ENCODE measurements at regions not wholly inside any gene's neighbourhood (a gene's known extent, or its start where the extent isn't known, plus 50 kb on each side); places are given as distances from the start of the nearest gene placed in this dataset.
"Not testable (repeated sequence)": the region's sequence is repeated elsewhere in the genome, so short reads cannot be mapped to it uniquely, and the experiment has no call there.

- DNase-seq (ENCODE audit: insufficient read length) (no peak), FAIRE-seq (no peak)
- TF ChIP-seq TAF1 (IDR thresholded peaks at IDR 0.05; ENCODE audit: borderline replicate concordance, low read depth, low read length) (no peak), POLR2A (IDR thresholded peaks at IDR 0.05; ENCODE audit: low read depth, low read length) (no peak), POLR2AphosphoS5 (IDR thresholded peaks at IDR 0.05; ENCODE audit: low read depth, low read length) (no peak)
Measured at GRCh38 chr6:84943905-84944304, 179.5 kb upstream of the TBX18 start.

- not testable (repeated sequence) for FAIRE-seq
Measured at GRCh38 chr6:84941609-84942008, 177.2 kb upstream of the TBX18 start.

GRCh38 chr6:84929212-84929611 is 164.8 kb upstream of the TBX18 start:
- DNase-seq (ENCODE audit: insufficient read length) (no peak), FAIRE-seq (no peak)
- no peak for TF ChIP-seq POLR2AphosphoS5 (IDR thresholded peaks at IDR 0.05; ENCODE audit: low read depth, low read length)
- no peak for TF ChIP-seq POLR2A (IDR thresholded peaks at IDR 0.05; ENCODE audit: low read depth, low read length)
- no peak for TF ChIP-seq TAF1 (IDR thresholded peaks at IDR 0.05; ENCODE audit: borderline replicate concordance, low read depth, low read length)

More at GRCh38 chr6:84941609-84942008, 177.2 kb upstream of the TBX18 start:
- not testable (repeated sequence) for DNase-seq (ENCODE audit: insufficient read length)

- DNase-seq (ENCODE audit: insufficient read length) (no peak), FAIRE-seq (no peak)
- no peak for TF ChIP-seq POLR2A (IDR thresholded peaks at IDR 0.05; ENCODE audit: low read depth, low read length)
- no peak for TF ChIP-seq TAF1 (IDR thresholded peaks at IDR 0.05; ENCODE audit: borderline replicate concordance, low read depth, low read length)
- TF ChIP-seq POLR2AphosphoS5 (IDR thresholded peaks at IDR 0.05; ENCODE audit: low read depth, low read length) = no peak
Measured at GRCh38 chr6:84927551-84927950, 163.2 kb upstream of the TBX18 start.

- DNase-seq (ENCODE audit: insufficient read length) = no peak
- TF ChIP-seq POLR2A (IDR thresholded peaks at IDR 0.05; ENCODE audit: low read depth, low read length) (no peak), TAF1 (IDR thresholded peaks at IDR 0.05; ENCODE audit: borderline replicate concordance, low read depth, low read length) (no peak), POLR2AphosphoS5 (IDR thresholded peaks at IDR 0.05; ENCODE audit: low read depth, low read length) (no peak)
- FAIRE-seq = no peak
Measured at GRCh38 chr6:84926189-84927155, 162.1 kb upstream of the TBX18 start.

GRCh38 chr6:84921891-84922290 is 157.5 kb upstream of the TBX18 start:
- FAIRE-seq (no peak), DNase-seq (ENCODE audit: insufficient read length) (no peak)
- TF ChIP-seq POLR2A (IDR thresholded peaks at IDR 0.05; ENCODE audit: low read depth, low read length) (no peak), TAF1 (IDR thresholded peaks at IDR 0.05; ENCODE audit: borderline replicate concordance, low read depth, low read length) (no peak), POLR2AphosphoS5 (IDR thresholded peaks at IDR 0.05; ENCODE audit: low read depth, low read length) (no peak)

GRCh38 chr6:84920021-84920420 is 155.6 kb upstream of the TBX18 start:
- no peak for FAIRE-seq
- no peak for DNase-seq (ENCODE audit: insufficient read length)
- TF ChIP-seq POLR2A (IDR thresholded peaks at IDR 0.05; ENCODE audit: low read depth, low read length) = no peak
- TF ChIP-seq POLR2AphosphoS5 (IDR thresholded peaks at IDR 0.05; ENCODE audit: low read depth, low read length) = no peak
- no peak for TF ChIP-seq TAF1 (IDR thresholded peaks at IDR 0.05; ENCODE audit: borderline replicate concordance, low read depth, low read length)

GRCh38 chr6:84916704-84917103 is 152.3 kb upstream of the TBX18 start:
- DNase-seq (ENCODE audit: insufficient read length) (no peak), FAIRE-seq (no peak)
- no peak for TF ChIP-seq POLR2A (IDR thresholded peaks at IDR 0.05; ENCODE audit: low read depth, low read length)
- TF ChIP-seq TAF1 (IDR thresholded peaks at IDR 0.05; ENCODE audit: borderline replicate concordance, low read depth, low read length) = no peak
- no peak for TF ChIP-seq POLR2AphosphoS5 (IDR thresholded peaks at IDR 0.05; ENCODE audit: low read depth, low read length)

- DNase-seq (ENCODE audit: insufficient read length) = no peak
- TF ChIP-seq POLR2A (IDR thresholded peaks at IDR 0.05; ENCODE audit: low read depth, low read length) = no peak
- TF ChIP-seq TAF1 (IDR thresholded peaks at IDR 0.05; ENCODE audit: borderline replicate concordance, low read depth, low read length) = no peak
- TF ChIP-seq POLR2AphosphoS5 (IDR thresholded peaks at IDR 0.05; ENCODE audit: low read depth, low read length) = no peak
- FAIRE-seq = no peak
Measured at GRCh38 chr6:84912472-84913322, 148.3 kb upstream of the TBX18 start.

- DNase-seq (ENCODE audit: insufficient read length) (no peak), FAIRE-seq (no peak)
- TF ChIP-seq POLR2A (IDR thresholded peaks at IDR 0.05; ENCODE audit: low read depth, low read length) (no peak), TAF1 (IDR thresholded peaks at IDR 0.05; ENCODE audit: borderline replicate concordance, low read depth, low read length) (no peak), POLR2AphosphoS5 (IDR thresholded peaks at IDR 0.05; ENCODE audit: low read depth, low read length) (no peak)
Measured at GRCh38 chr6:84910906-84911607, 146.7 kb upstream of the TBX18 start.

- no peak for FAIRE-seq
- no peak for DNase-seq (ENCODE audit: insufficient read length)
- TF ChIP-seq POLR2A (IDR thresholded peaks at IDR 0.05; ENCODE audit: low read depth, low read length) (no peak), TAF1 (IDR thresholded peaks at IDR 0.05; ENCODE audit: borderline replicate concordance, low read depth, low read length) (no peak), POLR2AphosphoS5 (IDR thresholded peaks at IDR 0.05; ENCODE audit: low read depth, low read length) (no peak)
Measured at GRCh38 chr6:84908304-84908904, 144.0 kb upstream of the TBX18 start.

Measured in GM12892 (cell line).